Keratinocyte (primary cell): ENCODE measurements at regions not wholly inside any gene's neighbourhood (a gene's known extent, or its start where the extent isn't known, plus 50 kb on each side); places are given as distances from the start of the nearest gene placed in this dataset.

Source experiments
- EZH2 ChIP-seq: IDR thresholded peaks from one replicate; pipeline ENCODE4 v1.6.1; 2012; ENCODE audit warnings: inconsistent platforms, mild to moderate bottlenecking, low read length, moderate library complexity
- TF ChIP-seq, protein P1 (sequence below), 3 experiments: IDR thresholded peaks in 1 of 3; conservative IDR thresholded peaks in 1 of 3; optimal IDR thresholded peaks in 1 of 3; 2 replicates in 2 of 3; 3 replicates in 1 of 3; pipeline versions ENCODE3 to v1.5.1; 2011; ENCODE audit warnings: low read length in 3 of 3, mild to moderate bottlenecking in 3 of 3, moderate library complexity in 2 of 3, control low read depth in 1 of 3, inconsistent platforms in 1 of 3; ENCODE audit not compliant: insufficient read depth in 2 of 3; ENCODE audit errors: extremely low read depth in 1 of 3

DNA sequence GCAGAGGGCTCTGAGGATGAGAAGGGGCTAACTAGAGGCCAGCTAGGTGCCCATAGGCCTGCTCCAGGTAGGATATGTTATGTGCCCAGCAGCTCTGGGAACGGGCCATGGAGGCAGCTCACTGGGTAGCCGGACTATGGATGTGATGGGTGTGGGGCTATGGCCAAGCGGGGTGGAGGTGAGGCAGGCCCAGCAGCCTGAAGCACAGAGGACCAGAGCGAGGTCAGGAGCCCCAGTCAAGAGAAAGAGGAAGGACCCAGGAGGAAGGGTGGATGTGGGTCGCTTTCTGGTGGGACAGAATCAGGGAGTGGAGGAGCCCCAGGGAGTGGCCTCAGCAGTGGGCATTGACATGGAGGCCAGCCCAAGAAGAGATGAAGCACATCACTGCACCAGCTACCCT, 117.9 kb upstream of the MLN start:
- TF ChIP-seq, protein P1, sequence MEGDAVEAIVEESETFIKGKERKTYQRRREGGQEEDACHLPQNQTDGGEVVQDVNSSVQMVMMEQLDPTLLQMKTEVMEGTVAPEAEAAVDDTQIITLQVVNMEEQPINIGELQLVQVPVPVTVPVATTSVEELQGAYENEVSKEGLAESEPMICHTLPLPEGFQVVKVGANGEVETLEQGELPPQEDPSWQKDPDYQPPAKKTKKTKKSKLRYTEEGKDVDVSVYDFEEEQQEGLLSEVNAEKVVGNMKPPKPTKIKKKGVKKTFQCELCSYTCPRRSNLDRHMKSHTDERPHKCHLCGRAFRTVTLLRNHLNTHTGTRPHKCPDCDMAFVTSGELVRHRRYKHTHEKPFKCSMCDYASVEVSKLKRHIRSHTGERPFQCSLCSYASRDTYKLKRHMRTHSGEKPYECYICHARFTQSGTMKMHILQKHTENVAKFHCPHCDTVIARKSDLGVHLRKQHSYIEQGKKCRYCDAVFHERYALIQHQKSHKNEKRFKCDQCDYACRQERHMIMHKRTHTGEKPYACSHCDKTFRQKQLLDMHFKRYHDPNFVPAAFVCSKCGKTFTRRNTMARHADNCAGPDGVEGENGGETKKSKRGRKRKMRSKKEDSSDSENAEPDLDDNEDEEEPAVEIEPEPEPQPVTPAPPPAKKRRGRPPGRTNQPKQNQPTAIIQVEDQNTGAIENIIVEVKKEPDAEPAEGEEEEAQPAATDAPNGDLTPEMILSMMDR (optimal IDR thresholded peaks at IDR 0.05 in 1 of 3, IDR thresholded peaks at IDR 0.05 in 1 of 3, conservative IDR thresholded peaks at IDR 0.05 in 1 of 3; ENCODE audit: extremely low read depth in 1 of 3, insufficient read depth in 2 of 3, low read length in 3 of 3), result no peak
- TF ChIP-seq EZH2, result no peak
